GM19395 (cell line): ENCODE measurements at regions not wholly inside any gene's neighbourhood (a gene's known extent, or its start where the extent isn't known, plus 50 kb on each side); places are given as distances from the start of the nearest gene placed in this dataset.

Source experiments
- ATAC-seq: cut with Tn5 transposase; IDR thresholded peaks from one replicate; pipeline ENCODE4 v1.9.1; 2021; ENCODE audit warnings: mild to moderate bottlenecking, moderate library complexity; ENCODE audit not compliant: unreplicated experiment

- ATAC-seq: no peak
These were observed 381.3 kb upstream of the LARGE1 start for GRCh38 chr22:34301569-34301968.

- ATAC-seq: no peak
These were observed 383.4 kb upstream of the LARGE1 start for GRCh38 chr22:34303656-34304055.

GRCh38 chr22:34306361-34306760 is 386.1 kb upstream of the LARGE1 start:
- ATAC-seq: no peak

GRCh38 chr22:34308101-34308500 is 387.8 kb upstream of the LARGE1 start:
- ATAC-seq: no peak

- no peak for ATAC-seq
These were observed 399.1 kb upstream of the LARGE1 start for GRCh38 chr22:34319346-34319745.

- no peak for ATAC-seq
These were observed 404.5 kb upstream of the LARGE1 start for GRCh38 chr22:34324763-34325162.

GRCh38 chr22:34326901-34327300 is 406.6 kb upstream of the LARGE1 start:
- no peak for ATAC-seq

- ATAC-seq: no peak
These were observed 410.2 kb upstream of the LARGE1 start for GRCh38 chr22:34330432-34330831.

GRCh38 chr22:34333285-34333684 is 413.0 kb upstream of the LARGE1 start:
- ATAC-seq: no peak

- no peak for ATAC-seq
These were observed 414.6 kb upstream of the LARGE1 start for GRCh38 chr22:34334893-34335292.

- no peak for ATAC-seq
These were observed 424.4 kb upstream of the LARGE1 start for GRCh38 chr22:34344702-34345101.

GRCh38 chr22:34354071-34354817 is 434.0 kb upstream of the LARGE1 start:
- no peak for ATAC-seq

- ATAC-seq: no peak
These were observed 436.2 kb upstream of the LARGE1 start for GRCh38 chr22:34356481-34356880.

GRCh38 chr22:34370711-34371110 is 450.4 kb upstream of the LARGE1 start:
- no peak for ATAC-seq

GRCh38 chr22:34379825-34380224 is 459.5 kb upstream of the LARGE1 start:
- no peak for ATAC-seq

GRCh38 chr22:34380532-34380931 is 460.3 kb upstream of the LARGE1 start:
- ATAC-seq: no peak

GRCh38 chr22:34390400-34390799 is 470.1 kb upstream of the LARGE1 start:
- no peak for ATAC-seq

GRCh38 chr22:34395370-34395769 is 475.1 kb upstream of the LARGE1 start:
- no peak for ATAC-seq

GRCh38 chr22:34403667-34404066 is 483.4 kb upstream of the LARGE1 start:
- ATAC-seq: no peak

- ATAC-seq: no peak
These were observed 489.8 kb upstream of the LARGE1 start for GRCh38 chr22:34410111-34410510.

- ATAC-seq: no peak
These were observed 494.5 kb upstream of the LARGE1 start for GRCh38 chr22:34414467-34415440.
